ENCODE measurements at regions not wholly inside any gene's neighbourhood (a gene's known extent, or its start where the extent isn't known, plus 50 kb on each side); places are given as distances from the start of the nearest gene placed in this dataset.

- intact Hi-C loops (cut with micrococcal nuclease; ENCODE audit: unreplicated experiment) (no loop called here), in situ Hi-C loops (cut with MboI) (no loop called here)
- Histone ChIP-seq H3K4me2 (ENCODE audit: control insufficient read depth, insufficient read depth) (no peak overlapping the region), H3K27me3 (replicated peaks in 1 of 2; ENCODE audit: control insufficient read depth in 2 of 2, insufficient read depth in 2 of 2, low read length in 1 of 2) (no peaks in the 10 kb centered on the region), H2AFZ (ENCODE audit: control insufficient read depth, low read depth, low read length) (no peak overlapping the region), H3K9me3 (replicated peaks; ENCODE audit: control insufficient read depth, insufficient read depth, low read length) (no peaks in the 10 kb centered on the region), H3K4me3 (no peak overlapping the region), H3K27ac (ENCODE audit: control insufficient read depth, insufficient read depth) (no peak overlapping the region), H4K20me1 (ENCODE audit: control insufficient read depth, insufficient read depth) (no peaks in the 10 kb centered on the region), H3K79me2 (ENCODE audit: control insufficient read depth, insufficient read depth, low read length) (no peaks in the 10 kb centered on the region), H3K9ac (ENCODE audit: control insufficient read depth, insufficient read depth, low read length) (no peak overlapping the region), H3K4me1 (ENCODE audit: control insufficient read depth, insufficient read depth, low read length) (peaks cover 5% of the 10 kb centered on the region; the same call in 1 of the 2 replicates), H3K36me3 (ENCODE audit: control insufficient read depth in 2 of 2, insufficient read depth in 2 of 2, low read length in 1 of 2) (peaks cover 0 to 2% of the 10 kb centered on the region in 2 experiments; a peak in 1 of 4 replicates)
- ChIA-PET RAD21 (ENCODE audit: unreplicated experiment) (interaction anchor here (1.7 kb wide), 1 partner anchor 316 kb away, joined by 5 read pairs; no protein-coding TSS in a partner anchor), SMC1A (ENCODE audit: uncharacterized antibody, unreplicated experiment) (interaction anchor here (0.6 to 1.9 kb wide), 5 partner anchors 8 to 55 kb away, joined by 3 to 7 read pairs (median 3); no protein-coding TSS in a partner anchor), POLR2A (interaction anchor here (0.6 to 1.0 kb wide), 2 partner anchors 13 to 49 kb away, joined by 3 to 5 read pairs; no protein-coding TSS in a partner anchor), CTCF (interaction anchor here (0.6 to 1.3 kb wide), 3 partner anchors 9 to 101 kb away, joined by 3 to 5 read pairs (median 3); no protein-coding TSS in a partner anchor)
- FAIRE-seq (no peak), ATAC-seq (no peak), DNase-seq (ENCODE audit: low read depth, low spot score) (no peak)
- TF ChIP-seq FOS (IDR thresholded peaks at IDR 0.05; ENCODE audit: borderline replicate concordance, extremely low read depth, insufficient read length) (no peak), DPF2 (IDR thresholded peaks at IDR 0.05) (no peak)
- TSS peak; percentile 38 for BruUV-seq (replicated peaks)
- 87% methylated on average over 7 of the region's 7 CpGs for WGBS (ENCODE audit: insufficient coverage, insufficient replicate concordance, low lambda C conversion rate, missing lambda C conversion rate)
Measured at GRCh38 chr6:150734235-150734634, 131.3 kb upstream of the MTHFD1L start.

- Histone ChIP-seq H3K4me2 (ENCODE audit: control insufficient read depth, insufficient read depth) (no peak overlapping the region), H3K9ac (ENCODE audit: control insufficient read depth, insufficient read depth, low read length) (no peak overlapping the region), H4K20me1 (ENCODE audit: control insufficient read depth, insufficient read depth) (no peaks in the 10 kb centered on the region), H3K27ac (ENCODE audit: control insufficient read depth, insufficient read depth) (no peak overlapping the region), H3K4me3 (no peak overlapping the region), H3K9me3 (replicated peaks; ENCODE audit: control insufficient read depth, insufficient read depth, low read length) (no peaks in the 10 kb centered on the region), H3K27me3 (replicated peaks in 1 of 2; ENCODE audit: control insufficient read depth in 2 of 2, insufficient read depth in 2 of 2, low read length in 1 of 2) (no peaks in the 10 kb centered on the region), H3K79me2 (ENCODE audit: control insufficient read depth, insufficient read depth, low read length) (no peaks in the 10 kb centered on the region), H3K36me3 (ENCODE audit: control insufficient read depth in 2 of 2, insufficient read depth in 2 of 2, low read length in 1 of 2) (peaks cover 0 to 2% of the 10 kb centered on the region in 2 experiments; a peak in 1 of 4 replicates), H2AFZ (ENCODE audit: control insufficient read depth, low read depth, low read length) (no peak overlapping the region), H3K4me1 (ENCODE audit: control insufficient read depth, insufficient read depth, low read length) (peaks cover 5% of the 10 kb centered on the region; the same call in 1 of the 2 replicates)
- FAIRE-seq (no peak), ATAC-seq (no peak), DNase-seq (ENCODE audit: low read depth, low spot score) (no peak)
- SMC1A ChIA-PET (ENCODE audit: uncharacterized antibody, unreplicated experiment) = interaction anchor here (0.8 to 1.9 kb wide), 8 partner anchors 9 to 307 kb away, joined by 3 to 7 read pairs (median 4); no protein-coding TSS in a partner anchor
- 84% methylated on average over 3 of the region's 3 CpGs for WGBS (ENCODE audit: insufficient coverage, insufficient replicate concordance, low lambda C conversion rate, missing lambda C conversion rate)
- CTCF ChIA-PET = interaction anchor here (1.0 to 2.2 kb wide), 4 partner anchors 21 to 102 kb away, joined by 3 to 5 read pairs (median 4); no protein-coding TSS in a partner anchor
- intact Hi-C loops (cut with micrococcal nuclease; ENCODE audit: unreplicated experiment) (no loop called here), in situ Hi-C loops (cut with MboI) (no loop called here)
- RAD21 ChIA-PET (ENCODE audit: unreplicated experiment) = interaction anchor here (0.8 to 1.7 kb wide), 2 partner anchors 50 to 318 kb away, joined by 3 to 5 read pairs; no protein-coding TSS in a partner anchor
- no TSS peak for BruUV-seq (replicated peaks)
- POLR2A ChIA-PET = interaction anchor here (0.7 kb wide), 1 partner anchor 16 kb away, joined by 8 read pairs; no protein-coding TSS in a partner anchor
- TF ChIP-seq NRF1 (conservative IDR thresholded peaks at IDR 0.05; ENCODE audit: low read depth, low read length) (no peak), ETV6 (conservative IDR thresholded peaks at IDR 0.05 in 1 of 2, IDR thresholded peaks at IDR 0.05 in 1 of 2; ENCODE audit: borderline replicate concordance in 1 of 2, low read depth in 1 of 2) (no peak), MYC (IDR thresholded peaks at IDR 0.05; ENCODE audit: insufficient read depth, insufficient read length, insufficient replicate concordance, low read length, severe bottlenecking) (no peak), NFYA (IDR thresholded peaks at IDR 0.05; ENCODE audit: borderline replicate concordance, low read depth, low read length) (no peak), FOXM1 (IDR thresholded peaks at IDR 0.05; ENCODE audit: low read depth, low read length) (no peak), EED (IDR thresholded peaks at IDR 0.05; ENCODE audit: low read depth) (no peak), TARDBP (IDR thresholded peaks at IDR 0.05; ENCODE audit: borderline replicate concordance) (no peak), REST (IDR thresholded peaks at IDR 0.05; ENCODE audit: low read depth, low read length) (no peak), ZNF622 (IDR thresholded peaks at IDR 0.05) (no peak), SRF (IDR thresholded peaks at IDR 0.05; ENCODE audit: low read depth in 2 of 2, low read length in 2 of 2) (no peak), ATF7 (IDR thresholded peaks at IDR 0.05; ENCODE audit: low read depth) (no peak), YY1 (IDR thresholded peaks at IDR 0.05; ENCODE audit: low read depth, low read length) (no peak)
Measured at GRCh38 chr6:150735341-150735851, 130.1 kb upstream of the MTHFD1L start.

Measured in GM12878 (cell line).